ENCODE measurements at regions not wholly inside any gene's neighbourhood (a gene's known extent, or its start where the extent isn't known, plus 50 kb on each side); places are given as distances from the start of the nearest gene placed in this dataset.

- H3K4me1 Mint-ChIP-seq, result peaks cover 0 to 8% of the 10 kb centered on the region in 2 donors
- peaks cover 5 to 45% of the 10 kb centered on the region in 2 donors for H3K27me3 Mint-ChIP-seq (ENCODE audit: low read depth in 2 of 2)
- no peak overlapping the region for H3K4me3 Mint-ChIP-seq
- H3K27ac ChIP-seq (ENCODE audit: low read length), result no peak overlapping the region
- H3K36me3 Mint-ChIP-seq, result peaks cover 1% of the 10 kb centered on the region
- DNase-seq, result no peak
- no peaks in the 10 kb centered on the region for H3K27me3 ChIP-seq (ENCODE audit: control insufficient read depth, insufficient read depth, low read length)
- intact Hi-C loops (cut with micrococcal nuclease), result no loop called here
- no peaks in the 10 kb centered on the region for H3K36me3 ChIP-seq (ENCODE audit: control insufficient read depth, insufficient read depth, low read length)
- no peak overlapping the region for H3K4me3 ChIP-seq (ENCODE audit: low read length)
- H3K9me3 ChIP-seq (ENCODE audit: control insufficient read depth, insufficient read depth, low read length), result no peaks in the 10 kb centered on the region
- no peak for ATAC-seq
- no peaks in the 10 kb centered on the region for H3K9me3 Mint-ChIP-seq
- H3K4me1 ChIP-seq (ENCODE audit: control insufficient read depth, insufficient read depth, low read length), result peaks cover 4% of the 10 kb centered on the region
- 48% methylated on average over 3 of the region's 3 CpGs for WGBS (ENCODE audit: insufficient coverage)
- H3K27ac Mint-ChIP-seq, result no peak overlapping the region
- TF ChIP-seq, protein P1, sequence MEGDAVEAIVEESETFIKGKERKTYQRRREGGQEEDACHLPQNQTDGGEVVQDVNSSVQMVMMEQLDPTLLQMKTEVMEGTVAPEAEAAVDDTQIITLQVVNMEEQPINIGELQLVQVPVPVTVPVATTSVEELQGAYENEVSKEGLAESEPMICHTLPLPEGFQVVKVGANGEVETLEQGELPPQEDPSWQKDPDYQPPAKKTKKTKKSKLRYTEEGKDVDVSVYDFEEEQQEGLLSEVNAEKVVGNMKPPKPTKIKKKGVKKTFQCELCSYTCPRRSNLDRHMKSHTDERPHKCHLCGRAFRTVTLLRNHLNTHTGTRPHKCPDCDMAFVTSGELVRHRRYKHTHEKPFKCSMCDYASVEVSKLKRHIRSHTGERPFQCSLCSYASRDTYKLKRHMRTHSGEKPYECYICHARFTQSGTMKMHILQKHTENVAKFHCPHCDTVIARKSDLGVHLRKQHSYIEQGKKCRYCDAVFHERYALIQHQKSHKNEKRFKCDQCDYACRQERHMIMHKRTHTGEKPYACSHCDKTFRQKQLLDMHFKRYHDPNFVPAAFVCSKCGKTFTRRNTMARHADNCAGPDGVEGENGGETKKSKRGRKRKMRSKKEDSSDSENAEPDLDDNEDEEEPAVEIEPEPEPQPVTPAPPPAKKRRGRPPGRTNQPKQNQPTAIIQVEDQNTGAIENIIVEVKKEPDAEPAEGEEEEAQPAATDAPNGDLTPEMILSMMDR (IDR thresholded peaks at IDR 0.05), result no peak
These were observed 115.0 kb downstream of the TMPRSS5 start for GRCh38 chr11:113591117-113591516.

GRCh38 chr11:113587308-113587739 is 112.1 kb upstream of the DRD2 start:
- TF ChIP-seq, protein P1 (IDR thresholded peaks at IDR 0.05), result no peak
- Histone ChIP-seq H3K27ac (ENCODE audit: low read length) (no peak overlapping the region), H3K4me1 (ENCODE audit: control insufficient read depth, insufficient read depth, low read length) (no peaks in the 10 kb centered on the region), H3K27me3 (ENCODE audit: control insufficient read depth, insufficient read depth, low read length) (no peaks in the 10 kb centered on the region), H3K9me3 (ENCODE audit: control insufficient read depth, insufficient read depth, low read length) (no peaks in the 10 kb centered on the region), H3K4me3 (ENCODE audit: low read length) (no peak overlapping the region), H3K36me3 (ENCODE audit: control insufficient read depth, insufficient read depth, low read length) (no peaks in the 10 kb centered on the region)
- H3K27ac Mint-ChIP-seq, result no peak overlapping the region
- intact Hi-C loops (cut with micrococcal nuclease), result no loop called here
- DNase-seq, result no peak
- no peaks in the 10 kb centered on the region for H3K36me3 Mint-ChIP-seq
- no peak overlapping the region for H3K4me3 Mint-ChIP-seq
- 64% methylated on average over 4 of the region's 4 CpGs for WGBS (ENCODE audit: insufficient coverage)
- no peak for ATAC-seq
- no peaks in the 10 kb centered on the region for H3K9me3 Mint-ChIP-seq
- H3K4me1 Mint-ChIP-seq, result no peaks in the 10 kb centered on the region
- peaks cover 5 to 21% of the 10 kb centered on the region in 2 donors for H3K27me3 Mint-ChIP-seq (ENCODE audit: low read depth in 2 of 2)

GRCh38 chr11:113584371-113584770 is 109.2 kb upstream of the DRD2 start:
- Mint-ChIP-seq H3K27ac (no peak overlapping the region), H3K4me3 (no peak overlapping the region), H3K4me1 (no peaks in the 10 kb centered on the region), H3K36me3 (no peaks in the 10 kb centered on the region), H3K27me3 (ENCODE audit: low read depth in 2 of 2) (peaks cover 6 to 7% of the 10 kb centered on the region in 2 donors), H3K9me3 (no peaks in the 10 kb centered on the region)
- Histone ChIP-seq H3K4me1 (ENCODE audit: control insufficient read depth, insufficient read depth, low read length) (no peaks in the 10 kb centered on the region), H3K4me3 (ENCODE audit: low read length) (no peak overlapping the region), H3K27me3 (ENCODE audit: control insufficient read depth, insufficient read depth, low read length) (no peaks in the 10 kb centered on the region), H3K27ac (ENCODE audit: low read length) (no peak overlapping the region), H3K36me3 (ENCODE audit: control insufficient read depth, insufficient read depth, low read length) (no peaks in the 10 kb centered on the region), H3K9me3 (ENCODE audit: control insufficient read depth, insufficient read depth, low read length) (no peaks in the 10 kb centered on the region)
- intact Hi-C loops (cut with micrococcal nuclease), result no loop called here
- WGBS (ENCODE audit: insufficient coverage), result 96% methylated on average over 5 of the region's 6 CpGs
- no peak for ATAC-seq
- no peak for DNase-seq
- TF ChIP-seq, protein P1 (IDR thresholded peaks at IDR 0.05), result no peak

- intact Hi-C loops (cut with micrococcal nuclease), result no loop called here
These were observed 106.5 kb upstream of the DRD2 start for GRCh38 chr11:113581713-113582112.

More at GRCh38 chr11:113581713-113582112, 106.5 kb upstream of the DRD2 start:
- no peaks in the 10 kb centered on the region for H3K9me3 ChIP-seq (ENCODE audit: control insufficient read depth, insufficient read depth, low read length)
- H3K36me3 Mint-ChIP-seq, result no peaks in the 10 kb centered on the region
- H3K4me3 Mint-ChIP-seq, result no peak overlapping the region
- DNase-seq (no peak), ATAC-seq (no peak)
- no peak overlapping the region for H3K27ac Mint-ChIP-seq
- H3K9me3 Mint-ChIP-seq, result no peaks in the 10 kb centered on the region
- WGBS (ENCODE audit: insufficient coverage), result 96% methylated on average over 3 of the region's 3 CpGs
- H3K27ac ChIP-seq (ENCODE audit: low read length), result no peak overlapping the region
- no peaks in the 10 kb centered on the region for H3K36me3 ChIP-seq (ENCODE audit: control insufficient read depth, insufficient read depth, low read length)
- H3K27me3 Mint-ChIP-seq (ENCODE audit: low read depth in 2 of 2), result peaks cover 11 to 13% of the 10 kb centered on the region in 2 donors
- H3K4me1 ChIP-seq (ENCODE audit: control insufficient read depth, insufficient read depth, low read length), result no peaks in the 10 kb centered on the region
- H3K27me3 ChIP-seq (ENCODE audit: control insufficient read depth, insufficient read depth, low read length), result no peaks in the 10 kb centered on the region
- H3K4me3 ChIP-seq (ENCODE audit: low read length), result no peak overlapping the region
- H3K4me1 Mint-ChIP-seq, result no peaks in the 10 kb centered on the region
- TF ChIP-seq, protein P1 (IDR thresholded peaks at IDR 0.05), result no peak

All from natural killer cell (primary cell).